Activated CD8-positive, alpha-beta memory T cell treated with anti-CD3 and anti-CD28 coated beads, Interleukin-2, amount 10 ng/mL, durations not matched to agents 7 days and 5 days (primary cell): ENCODE measurements at regions not wholly inside any gene's neighbourhood (a gene's known extent, or its start where the extent isn't known, plus 50 kb on each side); places are given as distances from the start of the nearest gene placed in this dataset.
A peak's percentile ranks its signal among the peaks of the same experiment; 100 is the strongest.
"Not testable (repeated sequence)": the region's sequence is repeated elsewhere in the genome, so short reads cannot be mapped to it uniquely, and the experiment has no call there.

Source experiments
- ATAC-seq: fragments of 150-1000 bp; cut with Tn5 transposase; one replicate; pipeline ENCODE4 v1.10.0; 2021; ENCODE audit warnings: moderate library complexity
- CTCF ChIA-PET: fragments of 350-600 bp; sonication (Branson Sonifier 250); formaldehyde crosslinking; loops from one replicate; lab custom pipeline; 2021; ENCODE audit warnings: antibody characterized with exemption; lab: Charles Lee
- DNase-seq: peaks from one replicate; pipeline ENCODE4 v3.0.0-alpha.2; 2020
- H3K27ac Mint-ChIP-seq: one replicate; pipeline ENCODE4 v1.8.0; 2021; ENCODE audit warnings: mild to moderate bottlenecking, mixed read lengths
- H3K27me3 Mint-ChIP-seq: one replicate; pipeline ENCODE4 v1.8.0; 2021; ENCODE audit warnings: mixed read lengths
- H3K36me3 Mint-ChIP-seq: one replicate; pipeline ENCODE4 v1.8.0; 2021; ENCODE audit warnings: mild to moderate bottlenecking, mixed read lengths
- H3K4me1 Mint-ChIP-seq: one replicate; pipeline ENCODE4 v1.8.0; 2021; ENCODE audit warnings: mixed read lengths
- H3K4me3 Mint-ChIP-seq: one replicate; pipeline ENCODE4 v1.8.0; 2021; ENCODE audit warnings: mild to moderate bottlenecking, moderate library complexity, mixed read lengths
- H3K9me3 Mint-ChIP-seq: one replicate; pipeline ENCODE4 v1.8.0; 2022; ENCODE audit warnings: low read depth, mixed read lengths

DNA sequence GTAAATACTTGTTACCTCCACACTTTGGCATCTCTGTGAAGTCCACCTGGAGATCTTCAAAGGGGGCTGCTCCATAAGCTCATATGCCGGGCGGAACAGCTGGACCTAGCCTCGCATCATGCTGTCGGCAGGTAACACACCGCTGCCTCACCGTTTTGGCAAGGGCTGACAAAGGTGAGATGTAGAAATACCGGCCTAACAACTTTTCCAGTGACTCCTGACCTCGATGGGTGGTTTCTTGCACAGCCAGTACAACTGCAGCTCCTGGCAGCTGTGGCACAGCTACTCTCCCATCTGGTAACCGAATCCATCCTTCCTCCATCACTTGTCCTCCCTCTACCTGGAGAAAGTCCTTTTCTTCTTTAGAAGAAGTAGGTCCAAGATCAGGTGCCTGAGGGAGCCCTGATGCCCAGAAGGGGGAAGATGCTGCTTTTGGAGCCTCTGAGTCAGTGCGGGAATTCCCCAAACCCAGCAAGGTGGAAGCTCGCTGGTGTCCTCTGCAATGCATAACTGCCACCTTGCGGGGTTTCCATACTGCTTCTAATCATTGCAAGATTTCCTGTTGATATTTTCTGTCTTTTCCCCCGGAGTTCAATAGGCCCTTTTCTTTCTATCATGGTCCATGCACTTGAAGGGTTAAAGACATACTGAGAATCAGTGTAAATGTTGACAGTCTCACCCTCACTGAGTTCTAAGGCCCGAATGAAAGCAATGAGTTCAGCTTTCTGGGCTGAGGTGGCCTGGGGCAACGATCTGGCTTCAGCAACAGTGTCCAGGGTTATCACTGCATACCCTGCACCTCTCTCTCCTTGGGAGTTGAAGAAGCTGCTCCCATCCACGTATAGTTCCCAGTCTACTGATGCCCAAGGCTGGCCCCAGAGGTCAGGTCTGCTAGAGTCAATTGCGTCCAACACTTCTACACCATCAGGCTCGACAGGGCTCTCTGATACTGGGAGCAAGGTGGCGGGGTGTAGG, 52.9 kb upstream of the ALDH3B2 start:
- ATAC-seq, H3K4me3 Mint-ChIP-seq, H3K36me3 Mint-ChIP-seq, H3K9me3 Mint-ChIP-seq, H3K27me3 Mint-ChIP-seq, CTCF ChIA-PET, H3K27ac Mint-ChIP-seq: not testable (repeated sequence)
- peaks cover 18% of the 10 kb centered on the region for H3K4me1 Mint-ChIP-seq
- peak; percentile 45 for DNase-seq
